Putamen (tissue), 1 donor: ENCODE measurements at regions not wholly inside any gene's neighbourhood (a gene's known extent, or its start where the extent isn't known, plus 50 kb on each side); places are given as distances from the start of the nearest gene placed in this dataset.
"Not testable (repeated sequence)": the region's sequence is repeated elsewhere in the genome, so short reads cannot be mapped to it uniquely, and the experiment has no call there.

ENCODE experiments used
- DNase-seq: peaks from one replicate; pipeline ENCODE4 v3.0.0-alpha.2; 2016; ENCODE audit warnings: low spot score

DNA sequence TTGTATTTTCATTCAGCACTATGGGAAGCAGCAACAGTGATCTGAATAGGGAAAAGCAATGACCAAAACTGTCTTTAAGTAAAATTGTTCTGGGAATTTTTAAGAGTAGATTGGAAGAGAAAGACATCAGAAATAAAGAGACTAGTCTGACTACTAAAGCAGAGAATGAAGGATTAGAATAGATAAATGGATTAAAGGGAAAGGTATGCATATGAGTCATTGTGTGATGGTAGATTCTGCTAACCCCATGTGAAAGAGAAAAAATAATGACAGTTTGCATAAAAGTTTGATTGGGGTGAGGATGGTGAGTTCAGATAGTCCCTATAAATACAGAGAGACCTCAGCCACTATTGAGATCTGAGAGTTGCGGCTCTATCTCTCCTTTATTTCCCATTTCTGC lies 139.6 kb upstream of the DCC start:
- DNase-seq, result no peak

DNA sequence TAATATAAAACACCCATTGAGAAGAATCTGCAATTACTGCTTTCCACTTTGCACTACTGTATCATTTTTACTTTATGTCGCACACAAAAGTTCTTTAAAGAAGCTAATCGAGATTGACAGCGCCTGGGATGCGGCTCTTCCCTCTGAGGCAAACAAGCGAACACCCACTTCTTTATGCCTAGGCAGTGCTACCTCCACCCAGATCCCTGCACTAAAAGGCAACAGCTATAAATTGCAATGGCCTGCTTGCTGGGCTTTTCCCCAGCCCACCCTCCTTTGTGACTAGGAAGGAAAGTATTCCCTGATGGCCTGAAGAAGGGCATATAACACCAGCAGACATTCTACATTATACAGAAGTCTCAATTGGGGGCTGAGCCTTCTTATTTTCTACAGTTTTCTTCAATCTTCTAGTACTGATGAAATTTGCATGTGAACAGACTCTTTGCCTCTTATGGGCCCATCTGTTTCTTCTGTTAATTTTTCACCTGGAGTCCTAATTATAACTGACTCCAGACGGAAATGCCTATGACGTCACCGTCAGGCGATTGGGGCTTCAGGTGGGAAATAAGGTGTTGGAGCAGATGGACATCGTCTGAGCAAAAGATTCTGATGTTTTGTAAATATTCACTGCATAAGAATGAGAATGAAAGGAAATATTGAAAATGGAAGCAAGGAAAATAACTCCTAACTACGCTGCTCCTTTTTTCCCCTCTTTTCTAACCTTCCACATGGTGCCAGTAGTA lies 138.9 kb upstream of the DCC start:
- peak; percentile 46 for DNase-seq

DNA sequence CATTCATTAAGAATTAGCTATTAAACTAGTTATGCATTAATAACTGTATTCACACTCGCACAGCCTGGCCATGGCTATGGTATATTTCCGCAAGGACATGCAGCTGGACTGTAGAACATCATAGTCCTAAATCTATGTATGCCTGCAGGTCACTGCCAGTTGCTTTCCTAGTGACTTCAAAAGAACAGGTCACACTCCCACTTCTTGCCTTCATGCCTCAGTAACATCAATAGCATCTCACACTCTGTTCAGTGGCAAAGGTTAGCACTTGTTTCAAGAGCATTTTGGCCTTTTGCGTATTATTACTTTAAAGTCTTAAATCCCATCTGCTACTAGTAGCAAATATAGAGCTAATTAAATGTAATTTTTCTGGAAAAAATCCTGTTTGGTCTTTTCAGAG lies 131.4 kb upstream of the DCC start:
- no peak for DNase-seq

DNA sequence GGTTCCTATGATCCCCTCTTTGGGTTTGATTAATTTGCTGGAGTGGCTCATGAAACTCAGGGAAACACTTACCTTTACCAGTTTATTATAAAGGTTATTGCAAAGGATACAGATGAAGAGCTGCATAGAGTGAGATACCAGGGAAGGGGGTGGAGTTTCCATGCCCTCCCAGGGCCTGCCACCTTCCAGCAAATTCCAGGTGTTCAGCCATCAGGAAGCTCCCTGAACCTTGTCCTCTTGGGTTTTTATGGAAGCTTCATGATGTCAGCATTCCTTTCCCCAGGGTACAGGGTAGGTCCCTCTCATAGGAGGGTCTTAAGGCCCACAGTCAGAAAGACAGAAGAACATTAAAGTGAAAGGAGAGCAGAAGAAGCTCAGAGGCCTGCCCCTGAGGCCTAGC lies 123.9 kb upstream of the DCC start:
- no peak for DNase-seq

DNA sequence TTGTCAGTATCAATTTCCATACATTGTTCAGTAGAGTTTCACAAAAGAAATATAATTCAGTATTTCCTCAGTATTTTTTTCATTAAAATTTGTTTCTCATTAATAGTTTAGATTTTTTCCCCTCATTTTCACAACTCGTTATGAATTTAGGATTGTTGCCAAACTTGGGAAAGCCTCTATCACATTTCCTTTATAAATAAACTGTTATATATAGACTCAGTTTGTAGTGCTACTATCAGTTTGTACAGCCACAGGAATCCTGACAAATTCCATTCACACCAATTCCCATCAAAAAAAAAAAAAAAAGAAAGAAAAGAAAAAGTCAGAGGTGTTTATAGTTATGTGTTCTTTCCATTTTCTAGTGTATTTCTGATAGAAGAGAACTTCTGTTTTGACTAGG lies 123.3 kb upstream of the DCC start:
- DNase-seq, result no peak

DNA sequence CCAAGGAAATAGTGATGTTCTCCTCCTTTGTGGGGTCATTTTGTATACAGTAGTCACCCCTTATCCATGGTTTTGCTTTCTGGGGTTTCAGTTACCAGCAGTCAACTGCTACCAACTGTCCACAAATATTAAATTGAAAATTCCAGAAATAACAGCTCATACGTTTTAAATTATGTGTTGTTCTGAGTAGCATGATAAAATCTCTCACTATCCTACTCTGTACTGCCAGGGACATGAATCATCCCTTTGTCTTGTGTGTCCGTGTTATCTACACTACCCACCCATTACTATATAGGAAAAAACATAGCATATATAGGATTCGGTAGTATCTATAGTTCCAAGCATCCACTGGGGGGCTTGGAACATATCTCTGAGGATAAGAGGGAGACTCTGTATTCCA lies 120.9 kb upstream of the DCC start:
- no peak for DNase-seq

DNA sequence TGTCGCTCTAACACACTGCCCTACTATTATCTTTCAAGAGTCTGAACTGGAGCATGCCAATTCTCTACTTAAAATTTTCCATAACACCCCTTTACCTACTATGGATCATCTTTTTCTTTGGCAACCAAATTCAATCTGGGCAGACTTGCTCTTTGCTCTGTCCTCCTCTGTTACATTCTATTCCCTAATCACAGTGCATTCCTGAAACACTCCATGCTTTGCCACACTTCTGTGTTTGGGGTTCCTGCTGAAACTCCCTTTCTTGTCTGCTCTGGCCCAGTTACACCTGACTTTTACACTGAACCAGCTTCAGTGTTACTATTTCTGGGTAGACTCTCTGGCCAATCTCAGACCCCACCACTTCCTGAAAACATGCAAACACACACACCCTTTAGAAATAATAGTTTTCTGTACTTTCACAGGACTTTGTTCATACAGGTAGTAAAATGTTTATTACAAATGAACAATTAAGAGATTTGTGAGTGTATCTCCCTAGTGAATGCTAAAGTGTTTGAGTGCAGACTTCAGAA lies 119.9 kb upstream of the DCC start:
- DNase-seq, result no peak

DNA sequence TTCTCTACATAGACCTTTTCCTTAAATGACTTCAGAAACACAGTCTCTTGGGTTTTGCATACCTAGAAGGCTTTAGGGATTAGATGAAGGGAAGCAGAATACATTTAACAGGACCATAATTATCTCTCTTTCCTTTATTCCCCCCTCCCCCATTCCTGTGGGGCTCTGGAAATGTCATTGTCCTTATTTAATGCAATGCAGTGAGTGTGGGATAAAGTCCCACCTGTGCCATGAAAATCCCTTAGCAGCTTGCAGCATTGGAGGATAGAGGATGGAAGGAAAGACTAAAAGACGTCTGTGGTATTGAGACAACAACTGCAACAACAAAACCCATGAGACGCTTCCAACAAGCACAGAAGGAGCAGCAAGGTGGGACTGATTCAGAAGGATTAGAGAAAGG lies 117.8 kb upstream of the DCC start:
- no peak for DNase-seq

DNA sequence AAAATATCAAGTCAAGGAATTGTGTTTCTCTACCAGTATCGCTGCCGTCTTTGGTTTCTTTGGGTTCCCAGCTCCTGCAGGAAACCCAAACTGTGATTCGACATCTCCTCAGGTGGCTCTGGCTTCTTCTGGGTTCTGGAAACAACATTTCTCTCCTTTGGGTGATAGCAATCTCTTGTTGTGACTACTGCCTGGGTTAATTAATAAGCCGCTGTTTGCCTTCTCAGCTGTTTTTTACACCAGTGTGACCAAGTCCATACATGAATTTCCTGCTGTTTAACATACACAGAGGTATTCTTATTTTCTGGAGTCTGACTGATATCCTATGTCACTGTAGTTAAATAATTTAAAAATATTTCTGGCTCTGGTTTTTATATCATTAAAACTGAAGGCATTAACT lies 112.5 kb upstream of the DCC start:
- no peak for DNase-seq

DNA sequence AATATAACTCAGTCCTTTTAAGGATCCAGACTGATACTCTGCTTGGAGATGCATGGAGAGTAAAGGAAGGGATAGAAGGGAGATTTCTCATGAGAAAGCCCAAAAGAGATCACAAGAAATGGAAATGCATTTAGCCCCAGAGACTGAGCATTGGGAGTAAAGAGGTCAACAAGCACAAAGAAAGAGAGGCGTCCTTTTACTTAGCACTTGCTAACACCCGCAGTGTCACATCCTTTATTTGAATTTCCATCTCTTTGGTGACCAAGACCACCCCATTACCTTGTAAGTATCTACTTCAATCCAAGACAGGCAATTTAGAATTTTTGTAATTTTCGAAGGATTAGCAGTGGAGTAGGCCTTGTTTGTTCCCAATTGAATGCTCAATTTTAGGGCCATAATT lies 111.8 kb upstream of the DCC start:
- DNase-seq, result no peak

DNA sequence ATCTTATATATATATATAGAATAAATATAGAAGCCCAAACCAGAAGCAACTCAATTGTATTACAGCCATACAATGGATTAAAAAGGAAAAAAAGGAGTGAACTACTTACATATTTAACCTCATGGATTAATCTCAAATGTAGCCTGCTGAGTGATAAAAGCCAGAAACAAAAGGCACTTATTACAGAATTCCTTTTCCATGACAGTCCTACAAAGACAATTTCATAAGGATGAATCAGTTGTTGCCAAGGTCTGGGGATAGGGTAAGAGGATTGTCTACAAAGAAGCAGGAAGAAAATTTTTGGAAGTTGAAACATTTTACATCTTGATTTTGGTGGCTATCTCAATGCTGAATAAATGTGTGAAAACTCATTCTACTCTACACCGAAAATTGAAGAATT lies 103.9 kb upstream of the DCC start:
- DNase-seq, result no peak

DNA sequence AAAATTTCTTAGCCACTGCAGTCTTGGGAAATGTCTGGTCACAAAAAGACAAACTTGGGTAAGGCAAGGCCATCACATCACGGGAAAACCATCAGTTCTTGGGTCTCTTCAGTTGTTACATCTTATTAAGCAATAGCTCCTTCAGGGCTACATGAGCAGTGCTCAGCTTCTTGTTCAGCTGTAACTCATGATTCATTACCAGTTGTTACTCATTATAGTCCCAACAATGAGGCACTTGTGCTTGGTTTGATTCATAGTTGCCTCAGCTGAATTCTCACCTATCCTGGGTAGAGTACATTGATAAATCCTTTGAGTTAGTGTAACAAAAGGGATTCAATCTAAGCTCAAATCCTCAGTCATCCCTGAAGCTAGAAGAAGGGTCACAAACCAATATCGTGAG lies 102.4 kb upstream of the DCC start:
- DNase-seq, result no peak

DNA sequence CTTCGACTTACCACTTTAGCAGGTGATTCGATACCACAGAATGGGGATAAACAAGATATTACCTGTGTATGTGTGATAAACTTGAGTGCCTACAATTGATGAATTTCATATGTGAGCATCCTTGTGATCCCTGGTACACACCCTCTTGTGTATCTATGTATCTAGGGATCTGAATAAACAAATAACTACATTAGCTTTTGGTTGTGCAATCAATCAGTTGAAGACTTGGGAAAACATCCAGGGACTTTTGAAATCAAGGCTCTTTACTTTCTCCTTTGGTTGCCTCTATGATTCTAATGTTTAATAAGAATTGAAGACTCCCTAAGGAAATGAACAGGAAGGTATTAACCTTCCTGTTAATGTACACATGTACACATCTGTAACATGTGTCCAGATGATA lies 97.3 kb upstream of the DCC start:
- no peak for DNase-seq

DNA sequence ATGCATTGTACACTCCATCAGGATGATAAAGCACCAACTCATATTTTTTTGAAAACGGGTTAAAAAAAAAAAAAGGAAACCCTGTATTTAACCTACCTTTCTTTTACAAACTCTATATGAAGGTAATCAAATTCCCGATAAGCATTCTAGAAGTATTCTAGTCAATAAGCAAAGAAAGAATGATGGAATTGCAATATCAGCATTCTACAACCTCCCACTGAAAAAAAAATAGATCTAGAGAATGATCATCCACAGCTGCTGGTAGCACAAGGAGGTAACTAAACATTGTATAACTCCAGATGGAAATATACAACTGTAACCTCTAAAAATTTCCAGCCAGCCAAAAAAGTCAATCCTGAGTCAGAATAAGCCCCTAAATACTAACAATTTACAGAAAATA lies 95.3 kb upstream of the DCC start:
- no peak for DNase-seq

DNA sequence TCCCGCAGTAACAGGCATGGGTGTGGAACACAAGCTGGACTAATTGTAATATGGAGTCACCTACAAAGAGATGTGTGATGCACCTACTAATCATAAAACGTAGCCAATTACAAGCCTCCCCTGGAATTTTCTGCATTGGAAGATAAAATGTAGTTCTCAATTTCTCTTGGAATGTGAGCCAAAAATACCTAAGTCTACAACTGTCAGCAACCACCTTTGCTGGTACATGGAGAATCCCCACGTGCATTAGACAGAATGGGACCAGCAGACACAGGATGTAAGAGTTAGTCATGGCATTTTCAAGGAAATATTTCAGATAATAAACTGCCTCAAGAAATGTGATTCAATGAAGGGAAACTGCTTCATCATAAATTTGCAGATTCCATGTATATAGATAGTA lies 85.6 kb upstream of the DCC start:
- no peak for DNase-seq

DNA sequence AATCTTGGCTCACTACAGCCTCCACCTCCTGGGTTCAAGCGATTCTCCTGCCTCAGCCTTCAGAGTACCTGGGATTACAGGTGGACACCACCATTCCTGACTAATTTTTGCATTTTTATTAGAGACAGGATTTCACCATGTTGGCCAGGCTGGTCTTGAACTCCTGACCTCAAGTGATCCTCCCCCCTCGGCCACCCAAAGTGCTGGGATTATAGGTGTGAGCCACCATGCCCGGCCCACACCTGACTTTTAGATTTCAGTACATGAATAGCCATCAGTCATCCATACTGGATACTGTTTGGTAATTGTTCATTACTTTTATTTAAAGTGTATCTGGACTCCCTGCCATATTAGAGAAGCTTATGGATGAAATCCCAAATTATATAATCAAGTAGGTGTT lies 82.6 kb upstream of the DCC start:
- not testable (repeated sequence) for DNase-seq

DNA sequence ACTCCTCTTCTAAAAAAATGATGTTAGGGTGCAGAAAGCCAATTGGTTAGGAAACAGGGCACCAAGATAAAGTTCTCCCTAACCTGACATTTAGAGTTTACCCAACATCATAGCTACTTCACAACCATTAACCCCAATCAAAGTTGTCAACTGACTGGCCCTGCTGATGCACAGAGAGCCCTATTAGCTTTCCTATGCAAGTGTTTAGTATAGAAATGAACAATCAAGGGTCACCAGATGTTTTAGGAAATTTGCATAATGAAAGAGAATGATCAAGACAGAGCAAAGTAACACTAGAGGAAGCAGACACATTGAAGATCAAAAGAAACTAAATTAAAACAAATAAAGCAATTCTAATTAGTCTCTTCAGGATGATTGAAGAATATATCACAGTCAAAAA lies 64.2 kb upstream of the DCC start:
- DNase-seq, result no peak

DNA sequence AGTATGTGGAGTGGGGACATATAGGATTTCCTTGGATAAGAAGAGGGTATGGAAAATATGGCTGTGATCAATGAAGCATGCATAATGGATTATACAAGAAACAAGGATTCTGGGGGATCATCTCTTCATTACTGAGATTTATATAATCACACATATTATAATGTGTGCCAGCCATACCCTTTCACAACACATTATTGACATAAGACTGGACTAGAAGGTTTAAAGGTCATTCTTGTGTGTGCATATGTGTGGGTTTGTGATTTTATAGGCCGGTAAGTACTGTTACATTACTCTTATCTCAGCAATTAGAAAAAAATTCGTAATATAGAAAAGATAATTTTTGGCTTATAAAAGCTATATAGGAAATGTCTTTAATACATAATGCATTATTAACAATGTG lies 62.2 kb upstream of the DCC start:
- no peak for DNase-seq

DNA sequence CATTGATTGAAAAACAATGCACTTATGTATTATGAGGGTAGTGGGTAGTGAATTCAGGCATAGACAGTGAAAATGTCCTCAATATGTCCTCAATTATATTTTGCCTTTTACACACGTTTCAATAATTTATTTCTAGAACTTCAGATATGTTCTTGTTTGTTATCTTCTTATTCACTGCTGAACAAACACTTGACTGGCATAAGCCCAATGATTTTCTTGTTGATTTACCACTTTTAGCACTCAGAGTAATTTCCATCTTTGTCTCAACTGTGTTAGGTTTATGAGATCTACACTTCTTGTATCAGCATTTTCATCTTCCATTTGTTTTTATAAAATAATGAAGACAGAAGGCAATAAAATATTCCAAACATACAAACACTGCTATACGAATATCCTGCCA lies 61.8 kb upstream of the DCC start:
- no peak for DNase-seq

DNA sequence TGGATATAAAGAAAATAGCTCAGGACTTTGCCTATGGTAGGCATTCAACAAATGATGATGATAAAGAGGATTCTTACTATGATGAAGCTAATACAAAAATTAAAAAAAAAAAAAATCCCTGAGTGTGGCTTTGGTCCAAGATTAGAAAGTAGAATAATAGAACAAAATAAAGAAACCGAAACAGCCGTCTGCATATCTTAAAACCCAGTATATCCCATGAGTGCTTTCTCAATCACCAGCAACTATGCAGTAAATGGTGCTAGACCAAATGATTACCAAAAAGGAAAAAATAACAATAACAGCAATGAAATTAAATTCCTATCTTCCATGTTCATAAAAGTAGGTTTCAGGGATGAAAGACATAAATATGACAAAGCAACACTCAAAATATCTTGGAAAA lies 59.3 kb upstream of the DCC start:
- DNase-seq, result no peak

DNA sequence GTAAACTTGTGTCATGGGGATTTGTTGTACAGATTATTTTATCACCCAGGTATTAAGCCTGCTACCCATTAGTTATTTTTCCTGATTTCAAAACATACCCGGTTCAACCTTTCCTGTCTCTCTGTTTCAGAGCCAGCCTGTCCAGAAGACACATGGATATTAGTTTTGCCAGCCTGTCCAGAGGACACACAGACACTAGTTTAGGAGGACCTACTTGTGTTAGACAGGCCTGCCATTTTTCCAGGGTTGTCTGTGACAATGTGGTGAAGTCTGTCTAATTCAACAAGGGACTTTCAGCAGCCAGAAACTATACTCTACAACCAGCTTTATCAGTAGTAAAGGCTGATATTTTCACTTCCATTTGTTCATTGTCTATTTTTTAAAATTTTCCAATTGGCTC lies 56.1 kb upstream of the DCC start:
- no peak for DNase-seq

DNA sequence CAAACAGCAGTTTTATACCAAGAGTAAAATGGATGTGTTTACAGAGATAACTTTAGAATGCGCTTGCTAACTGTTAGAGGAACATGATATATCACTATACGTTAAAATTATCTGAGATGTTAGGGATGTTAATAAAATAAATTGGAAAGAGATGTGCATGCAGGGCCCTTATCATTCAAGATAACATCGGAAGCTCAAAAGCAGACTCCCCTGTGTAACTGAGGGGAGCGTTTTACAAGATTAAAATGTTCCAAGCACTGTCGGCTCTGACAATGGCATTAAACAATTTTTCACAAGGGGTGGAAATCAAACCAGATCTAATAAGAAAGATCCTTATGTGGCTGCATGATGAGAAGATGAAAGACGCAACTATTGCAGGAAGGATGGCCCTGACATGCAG lies 53.3 kb upstream of the DCC start:
- no peak for DNase-seq

DNA sequence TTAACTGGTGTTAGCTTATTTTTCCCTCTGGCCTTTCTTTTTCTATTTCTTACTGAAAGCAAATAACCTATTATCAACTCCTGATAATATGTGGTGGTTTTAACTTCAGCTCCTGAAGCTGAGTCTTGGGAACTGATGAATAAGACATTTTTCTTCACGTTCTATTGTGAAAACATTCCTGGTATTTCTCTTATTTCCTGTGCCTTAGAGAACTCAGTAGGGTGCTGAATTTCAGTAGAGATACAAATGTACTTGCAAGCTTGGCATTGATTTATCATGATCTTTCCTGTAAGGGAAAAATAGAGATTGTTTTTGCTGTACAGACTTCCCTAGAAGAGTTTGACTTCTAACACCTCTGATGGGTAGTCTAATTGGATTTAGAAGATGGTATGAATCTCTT lies 52.8 kb upstream of the DCC start:
- DNase-seq, result no peak

DNA sequence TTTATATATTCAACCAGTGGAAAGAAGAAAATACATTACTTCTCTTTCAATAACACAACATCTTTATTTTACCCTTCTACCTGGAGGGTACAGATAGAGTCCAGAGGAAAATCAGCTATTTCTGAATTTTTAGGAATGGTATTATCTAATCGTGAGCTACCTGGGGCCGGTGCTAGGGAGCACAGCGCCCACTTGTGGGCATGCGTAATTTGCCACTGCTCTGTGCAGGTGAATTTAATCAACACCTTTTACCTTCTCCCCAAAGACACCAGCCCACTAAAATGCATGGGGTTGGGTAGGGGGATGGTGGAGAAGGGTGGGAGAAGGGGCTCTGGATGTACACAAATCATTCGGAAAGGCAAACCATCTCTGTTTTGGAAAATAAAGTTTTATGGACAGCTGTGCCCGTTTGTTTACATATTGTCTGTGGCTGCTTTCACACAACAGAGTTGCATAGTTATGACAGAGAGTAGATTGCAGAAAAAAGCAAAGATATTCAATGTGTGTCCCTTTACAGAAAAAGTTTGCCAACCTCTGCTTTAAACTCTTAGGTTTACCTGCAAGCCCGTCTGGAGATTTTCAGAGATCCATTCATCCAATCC lies 51.5 kb upstream of the DCC start:
- no peak for DNase-seq
